ENCODE measurements at regions not wholly inside any gene's neighbourhood (a gene's known extent, or its start where the extent isn't known, plus 50 kb on each side); places are given as distances from the start of the nearest gene placed in this dataset.

DNA sequence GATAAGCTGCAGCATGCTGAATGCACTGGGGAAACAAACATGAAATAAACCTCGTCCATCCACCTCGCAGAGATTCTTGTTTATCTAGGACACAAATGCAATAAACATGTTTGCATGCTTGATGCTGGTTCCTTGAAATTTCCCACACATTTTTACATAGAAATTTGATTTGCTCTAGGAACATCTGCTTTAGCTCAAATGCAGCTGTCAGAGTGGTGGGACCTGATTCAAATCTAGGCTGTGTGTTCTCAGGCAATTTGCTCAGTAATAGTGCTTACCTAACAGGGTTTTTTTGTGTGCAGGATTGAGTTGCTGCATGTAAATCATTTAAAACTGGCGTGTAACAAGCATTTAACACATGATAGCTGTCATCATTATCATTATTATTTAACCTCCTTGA lies 293.1 kb downstream of the QDPR start:
- H3K27ac ChIP-seq (ENCODE audit: low read length), result no peak overlapping the region
- no peaks in the 10 kb centered on the region for H3K9me3 ChIP-seq (ENCODE audit: control insufficient read depth, low read depth, low read length)
- WGBS (ENCODE audit: insufficient coverage, low lambda C conversion rate), result 80% methylated on average over 1 of the region's 3 CpGs
- no peaks in the 10 kb centered on the region for H3K36me3 ChIP-seq (ENCODE audit: control insufficient read depth, insufficient read depth, low read length)
- no peaks in the 10 kb centered on the region for H3K27me3 ChIP-seq (ENCODE audit: control insufficient read depth, insufficient read depth, low read length)
- DNase-seq, result no peak
- H3K4me3 ChIP-seq (ENCODE audit: low read length), result no peak overlapping the region
- no peaks in the 10 kb centered on the region for H3K4me1 ChIP-seq (ENCODE audit: control insufficient read depth, insufficient read depth, low read length)

DNA sequence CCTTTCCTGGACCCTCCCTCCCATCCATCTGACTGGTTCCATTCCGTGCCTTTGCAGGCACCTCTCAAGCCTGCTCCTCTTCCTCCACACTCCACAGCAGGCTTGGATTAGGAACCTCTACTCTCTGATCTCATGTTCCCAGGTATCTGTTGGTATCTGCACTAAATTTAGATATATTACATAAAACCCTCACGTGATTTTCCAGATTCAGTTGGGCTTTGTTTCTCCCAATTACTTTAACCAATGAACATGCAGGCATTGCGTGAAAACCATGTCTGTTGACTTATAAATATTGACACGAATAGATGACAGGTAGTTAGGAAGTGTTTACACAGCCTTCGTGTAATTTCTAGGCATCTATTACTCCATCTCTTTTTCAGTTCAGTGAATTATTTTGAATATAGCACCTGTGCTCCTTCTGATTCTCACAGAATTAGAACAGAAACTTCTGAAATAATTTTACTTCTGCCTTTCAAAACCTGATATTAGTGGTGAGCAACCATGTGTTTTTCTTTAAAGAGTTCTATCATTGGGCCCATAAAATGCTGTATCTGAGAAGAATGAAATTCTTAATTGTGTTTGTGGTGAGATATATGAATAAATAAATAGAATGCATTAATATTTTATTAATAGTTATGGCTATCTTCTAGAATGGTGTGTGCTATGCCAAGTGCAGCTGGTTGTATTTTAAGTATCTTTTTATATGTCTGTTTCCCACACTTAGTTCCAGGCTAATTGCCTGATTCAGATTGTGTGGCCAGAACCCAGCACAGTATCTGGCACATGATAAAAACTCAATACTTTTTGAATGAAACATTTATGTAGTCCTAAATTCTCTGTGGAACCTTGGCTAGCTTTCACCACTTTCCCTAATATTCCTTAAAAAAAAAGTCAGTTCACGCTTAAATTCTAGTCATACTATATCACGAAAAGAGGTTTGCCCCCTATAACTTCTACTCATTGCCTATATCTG lies 304.8 kb downstream of the QDPR start:
- no peak overlapping the region for H3K4me3 ChIP-seq (ENCODE audit: low read length)
- 93% methylated on average over 4 of the region's 7 CpGs for WGBS (ENCODE audit: insufficient coverage, low lambda C conversion rate)
- no peak overlapping the region for H3K27ac ChIP-seq (ENCODE audit: low read length)
- H3K4me1 ChIP-seq (ENCODE audit: control insufficient read depth, insufficient read depth, low read length), result no peaks in the 10 kb centered on the region
- no peak for DNase-seq
- H3K27me3 ChIP-seq (ENCODE audit: control insufficient read depth, insufficient read depth, low read length), result no peaks in the 10 kb centered on the region
- no peaks in the 10 kb centered on the region for H3K9me3 ChIP-seq (ENCODE audit: control insufficient read depth, low read depth, low read length)
- no peaks in the 10 kb centered on the region for H3K36me3 ChIP-seq (ENCODE audit: control insufficient read depth, insufficient read depth, low read length)

DNA sequence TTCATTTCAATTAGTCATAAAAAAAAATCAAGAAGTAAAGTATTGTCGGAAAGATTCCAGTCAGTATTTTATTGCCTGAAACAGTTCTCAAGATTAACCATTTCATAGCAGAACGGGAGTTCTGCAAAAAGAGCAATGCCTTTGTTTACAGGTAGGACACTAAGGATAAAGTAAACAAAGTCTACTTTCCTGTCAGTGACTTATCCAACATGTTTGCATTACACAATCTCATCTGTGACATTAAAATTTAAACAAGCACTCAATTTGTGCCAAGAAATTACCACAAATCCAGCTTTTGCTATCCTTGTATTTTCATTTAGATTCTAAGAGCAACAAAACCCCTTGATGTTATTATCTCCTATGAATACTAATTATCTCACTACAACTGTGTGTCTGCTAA lies 306.5 kb upstream of the LDB2 start:
- WGBS (ENCODE audit: insufficient coverage, low lambda C conversion rate), result 0% methylated on average over 1 of the region's 2 CpGs
- Histone ChIP-seq H3K4me3 (ENCODE audit: low read length) (no peak overlapping the region), H3K27me3 (ENCODE audit: control insufficient read depth, insufficient read depth, low read length) (no peaks in the 10 kb centered on the region), H3K27ac (ENCODE audit: low read length) (no peak overlapping the region), H3K4me1 (ENCODE audit: control insufficient read depth, insufficient read depth, low read length) (no peaks in the 10 kb centered on the region), H3K36me3 (ENCODE audit: control insufficient read depth, insufficient read depth, low read length) (no peaks in the 10 kb centered on the region), H3K9me3 (ENCODE audit: control insufficient read depth, low read depth, low read length) (peaks cover 1% of the 10 kb centered on the region)
- DNase-seq, result no peak

DNA sequence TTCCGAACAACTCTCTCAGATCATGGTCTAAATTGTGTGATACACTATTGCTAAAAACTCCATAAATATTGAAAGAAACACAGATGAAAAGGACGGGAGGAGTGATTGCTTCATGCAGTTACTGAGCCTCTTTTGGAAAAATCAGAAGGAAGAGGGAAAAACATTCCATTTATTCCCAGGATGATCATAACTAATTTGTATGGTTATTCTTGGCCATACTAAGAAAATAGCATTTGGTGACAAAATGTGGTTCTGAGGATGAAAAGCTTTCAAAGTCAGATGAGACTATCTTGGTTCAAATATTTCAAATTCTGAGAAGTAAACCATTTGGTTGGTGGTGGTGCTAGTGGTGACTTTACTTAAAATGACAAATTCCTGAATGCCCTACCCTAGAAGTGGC lies 305.4 kb upstream of the LDB2 start:
- Histone ChIP-seq H3K4me3 (ENCODE audit: low read length) (no peak overlapping the region), H3K9me3 (ENCODE audit: control insufficient read depth, low read depth, low read length) (peaks cover 3% of the 10 kb centered on the region), H3K36me3 (ENCODE audit: control insufficient read depth, insufficient read depth, low read length) (no peaks in the 10 kb centered on the region), H3K27me3 (ENCODE audit: control insufficient read depth, insufficient read depth, low read length) (no peaks in the 10 kb centered on the region), H3K4me1 (ENCODE audit: control insufficient read depth, insufficient read depth, low read length) (no peaks in the 10 kb centered on the region), H3K27ac (ENCODE audit: low read length) (no peak overlapping the region)
- 89% methylated on average over 1 of the region's 2 CpGs for WGBS (ENCODE audit: insufficient coverage, low lambda C conversion rate)
- no peak for DNase-seq

DNA sequence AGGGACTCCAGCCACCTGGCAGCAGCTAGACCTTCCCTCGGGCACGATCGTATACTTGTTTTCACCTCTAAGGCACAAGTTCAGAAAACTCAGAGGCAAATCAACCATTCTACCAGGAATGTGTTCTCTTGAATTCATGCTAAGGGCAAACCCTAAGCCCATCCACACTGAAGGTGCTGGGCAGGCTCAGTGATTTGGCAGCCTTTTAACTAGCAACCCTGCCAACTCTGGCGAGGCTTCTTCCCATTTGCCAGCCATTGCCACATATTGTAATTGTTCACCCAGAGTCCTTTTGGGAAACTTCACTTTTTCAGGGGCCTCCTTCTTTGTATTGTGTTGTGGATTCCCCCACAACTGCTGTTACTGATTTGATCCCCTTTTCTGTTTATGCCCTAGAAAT lies 298.6 kb upstream of the LDB2 start:
- Histone ChIP-seq H3K36me3 (ENCODE audit: control insufficient read depth, insufficient read depth, low read length) (no peaks in the 10 kb centered on the region), H3K4me1 (ENCODE audit: control insufficient read depth, insufficient read depth, low read length) (no peaks in the 10 kb centered on the region), H3K4me3 (ENCODE audit: low read length) (no peak overlapping the region), H3K9me3 (ENCODE audit: control insufficient read depth, low read depth, low read length) (peaks cover 3% of the 10 kb centered on the region), H3K27me3 (ENCODE audit: control insufficient read depth, insufficient read depth, low read length) (no peaks in the 10 kb centered on the region), H3K27ac (ENCODE audit: low read length) (no peak overlapping the region)
- no peak for DNase-seq
- WGBS (ENCODE audit: insufficient coverage, low lambda C conversion rate), result no CpG with 5 or more reads among the region's 4 CpGs

DNA sequence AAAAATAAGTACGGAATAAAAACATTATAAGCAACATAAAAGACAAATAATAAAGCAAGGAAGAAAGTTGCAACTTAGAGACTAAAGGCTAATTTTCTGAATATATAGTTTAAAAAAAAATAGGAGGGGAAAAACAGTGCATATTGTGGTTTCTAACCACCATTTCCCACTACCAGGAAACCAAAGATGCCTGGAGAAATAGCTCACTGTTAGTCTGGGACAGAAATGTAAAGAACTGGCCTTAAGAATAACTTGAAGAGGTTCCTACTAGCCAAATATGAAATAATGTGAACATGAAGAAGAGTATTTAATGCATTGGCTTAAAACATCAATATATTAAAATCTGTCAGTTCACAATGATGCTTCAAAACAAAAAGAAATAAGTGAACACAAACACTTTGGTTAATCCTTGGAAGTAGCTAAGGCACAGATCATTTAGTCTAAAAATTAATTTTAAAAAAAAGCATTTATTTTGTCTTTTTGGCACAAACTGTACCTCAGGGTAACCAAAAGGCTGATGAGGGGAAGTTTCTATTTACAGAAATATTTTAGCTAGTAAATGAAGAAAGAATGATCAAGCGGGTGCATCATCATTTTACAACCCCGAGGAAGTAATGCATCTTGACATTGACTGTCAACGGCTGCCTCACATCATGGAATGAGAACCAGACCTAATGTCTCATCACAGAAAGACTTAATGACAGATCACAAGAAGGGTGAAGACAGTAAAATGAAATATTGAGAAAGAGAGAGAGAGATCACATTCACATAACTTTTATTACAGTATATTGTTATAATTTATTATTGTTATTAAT lies 297.2 kb upstream of the LDB2 start:
- Histone ChIP-seq H3K4me3 (ENCODE audit: low read length) (no peak overlapping the region), H3K27me3 (ENCODE audit: control insufficient read depth, insufficient read depth, low read length) (no peaks in the 10 kb centered on the region), H3K9me3 (ENCODE audit: control insufficient read depth, low read depth, low read length) (peaks cover 3% of the 10 kb centered on the region), H3K36me3 (ENCODE audit: control insufficient read depth, insufficient read depth, low read length) (no peaks in the 10 kb centered on the region), H3K27ac (ENCODE audit: low read length) (no peak overlapping the region), H3K4me1 (ENCODE audit: control insufficient read depth, insufficient read depth, low read length) (no peaks in the 10 kb centered on the region)
- WGBS (ENCODE audit: insufficient coverage, low lambda C conversion rate), result 97% methylated on average over 3 of the region's 4 CpGs
- no peak for DNase-seq

DNA sequence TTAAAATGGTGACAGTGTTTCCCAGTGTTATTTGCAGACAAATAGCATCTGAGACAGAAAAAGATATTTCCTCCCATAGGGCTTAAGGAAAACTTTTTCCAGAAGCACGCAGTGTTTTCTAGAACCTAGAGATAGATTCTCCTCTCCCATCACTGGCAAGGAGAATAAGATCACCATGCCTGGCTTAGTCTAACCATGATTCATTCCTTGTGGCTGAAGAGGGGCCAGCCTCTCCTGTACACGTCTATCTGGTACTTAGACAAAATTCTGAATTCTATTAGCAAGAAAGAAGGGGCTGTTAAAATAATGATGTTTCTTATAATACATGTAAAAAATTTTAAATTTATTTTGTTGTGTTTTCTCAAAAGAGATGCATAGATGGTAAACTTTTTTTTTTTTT lies 296.1 kb upstream of the LDB2 start:
- 100% methylated on average over 2 of the region's 2 CpGs for WGBS (ENCODE audit: insufficient coverage, low lambda C conversion rate)
- no peaks in the 10 kb centered on the region for H3K9me3 ChIP-seq (ENCODE audit: control insufficient read depth, low read depth, low read length)
- DNase-seq, result no peak
- no peaks in the 10 kb centered on the region for H3K27me3 ChIP-seq (ENCODE audit: control insufficient read depth, insufficient read depth, low read length)
- H3K27ac ChIP-seq (ENCODE audit: low read length), result no peak overlapping the region
- no peaks in the 10 kb centered on the region for H3K4me1 ChIP-seq (ENCODE audit: control insufficient read depth, insufficient read depth, low read length)
- no peaks in the 10 kb centered on the region for H3K36me3 ChIP-seq (ENCODE audit: control insufficient read depth, insufficient read depth, low read length)
- no peak overlapping the region for H3K4me3 ChIP-seq (ENCODE audit: low read length)

DNA sequence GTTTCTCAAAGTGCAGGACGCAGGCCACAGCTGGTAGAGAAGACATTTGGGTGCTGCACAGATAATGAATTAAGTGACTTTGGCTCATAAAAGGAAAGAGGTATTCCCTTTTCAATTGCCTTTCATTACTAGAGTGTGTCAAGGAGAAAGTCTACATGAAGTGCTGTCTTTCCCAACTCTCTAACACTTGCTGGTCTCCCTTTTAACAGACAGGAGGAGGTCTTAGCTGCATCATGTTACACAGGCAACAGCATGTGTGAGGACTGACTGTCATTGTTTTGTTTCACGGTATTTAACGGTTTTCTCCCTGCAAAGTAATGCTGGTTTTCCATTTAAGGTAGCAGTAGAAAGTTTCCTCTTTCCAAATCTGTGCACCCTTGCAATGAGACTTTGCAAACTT lies 291.3 kb upstream of the LDB2 start:
- no peaks in the 10 kb centered on the region for H3K9me3 ChIP-seq (ENCODE audit: control insufficient read depth, low read depth, low read length)
- no CpG with 5 or more reads among the region's 3 CpGs for WGBS (ENCODE audit: insufficient coverage, low lambda C conversion rate)
- no peaks in the 10 kb centered on the region for H3K27me3 ChIP-seq (ENCODE audit: control insufficient read depth, insufficient read depth, low read length)
- no peak overlapping the region for H3K4me3 ChIP-seq (ENCODE audit: low read length)
- no peak for DNase-seq
- no peaks in the 10 kb centered on the region for H3K4me1 ChIP-seq (ENCODE audit: control insufficient read depth, insufficient read depth, low read length)
- no peaks in the 10 kb centered on the region for H3K36me3 ChIP-seq (ENCODE audit: control insufficient read depth, insufficient read depth, low read length)
- H3K27ac ChIP-seq (ENCODE audit: low read length), result no peak overlapping the region

DNA sequence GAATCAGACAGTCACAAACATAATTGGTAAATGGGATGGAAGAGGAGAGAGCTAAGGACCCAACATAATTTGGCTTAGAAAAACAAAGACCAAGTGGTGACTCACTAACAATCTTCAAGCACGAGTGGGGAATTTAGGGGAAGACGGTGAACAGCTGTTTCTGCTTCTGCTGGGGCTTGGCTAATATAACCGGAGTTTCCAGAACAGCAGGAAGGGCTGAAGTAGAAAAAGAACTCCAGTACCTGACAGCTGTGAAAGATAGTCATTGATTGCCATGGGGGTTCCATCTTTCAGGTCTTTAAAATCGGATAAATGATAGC lies 290.9 kb upstream of the LDB2 start:
- H3K9me3 ChIP-seq (ENCODE audit: control insufficient read depth, low read depth, low read length), result no peaks in the 10 kb centered on the region
- 80% methylated on average over 1 of the region's 4 CpGs for WGBS (ENCODE audit: insufficient coverage, low lambda C conversion rate)
- no peak overlapping the region for H3K27ac ChIP-seq (ENCODE audit: low read length)
- DNase-seq, result no peak
- H3K27me3 ChIP-seq (ENCODE audit: control insufficient read depth, insufficient read depth, low read length), result no peaks in the 10 kb centered on the region
- H3K36me3 ChIP-seq (ENCODE audit: control insufficient read depth, insufficient read depth, low read length), result no peaks in the 10 kb centered on the region
- no peak overlapping the region for H3K4me3 ChIP-seq (ENCODE audit: low read length)
- H3K4me1 ChIP-seq (ENCODE audit: control insufficient read depth, insufficient read depth, low read length), result no peaks in the 10 kb centered on the region

DNA sequence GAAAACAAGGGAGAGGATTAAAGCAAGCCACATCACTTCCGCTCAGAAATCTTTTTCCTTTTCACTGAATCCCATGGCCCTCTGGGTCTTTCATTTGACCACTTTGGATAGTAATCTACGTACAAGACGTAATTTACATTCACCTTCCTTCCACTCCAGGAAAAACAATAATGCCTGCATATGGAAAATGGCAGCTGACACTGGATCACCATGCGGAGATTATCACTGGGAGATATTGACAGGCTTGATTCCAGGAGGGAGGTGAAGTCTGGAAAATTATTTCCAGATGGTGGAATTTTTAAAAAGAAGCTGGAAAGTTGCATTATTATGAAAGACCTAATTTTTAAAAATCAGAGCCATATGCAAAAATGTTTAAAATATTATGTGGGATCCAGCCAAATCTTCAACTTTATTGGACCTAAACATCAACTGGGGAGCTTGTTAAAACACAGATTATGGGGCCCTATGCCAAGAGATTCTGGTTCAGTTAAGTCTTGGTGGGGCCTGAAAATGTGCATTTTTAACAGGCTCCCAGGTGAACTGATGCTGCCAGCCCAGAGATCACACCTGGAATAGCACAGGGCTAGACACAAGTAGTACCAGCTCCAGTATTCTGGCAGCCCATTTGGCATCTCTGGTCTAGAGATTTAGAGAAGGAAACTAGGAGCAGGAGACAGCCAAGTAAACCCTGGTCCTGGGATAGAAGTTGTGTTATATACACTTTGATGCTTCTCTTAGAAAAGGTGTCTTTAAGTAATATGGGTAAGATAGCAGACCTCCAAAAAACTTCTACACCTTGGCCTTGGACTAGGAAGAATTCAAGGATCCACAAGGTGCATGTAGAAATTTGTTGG lies 290.3 kb upstream of the LDB2 start:
- DNase-seq, result no peak
- H3K4me1 ChIP-seq (ENCODE audit: control insufficient read depth, insufficient read depth, low read length), result no peaks in the 10 kb centered on the region
- 100% methylated on average over 1 of the region's 4 CpGs for WGBS (ENCODE audit: insufficient coverage, low lambda C conversion rate)
- no peak overlapping the region for H3K4me3 ChIP-seq (ENCODE audit: low read length)
- no peaks in the 10 kb centered on the region for H3K27me3 ChIP-seq (ENCODE audit: control insufficient read depth, insufficient read depth, low read length)
- H3K36me3 ChIP-seq (ENCODE audit: control insufficient read depth, insufficient read depth, low read length), result no peaks in the 10 kb centered on the region
- no peak overlapping the region for H3K27ac ChIP-seq (ENCODE audit: low read length)
- H3K9me3 ChIP-seq (ENCODE audit: control insufficient read depth, low read depth, low read length), result no peaks in the 10 kb centered on the region
